Activated B cell treated with CpG ODN at 0.5 μM for 24 hours (primary cell): ENCODE measurements at regions not wholly inside any gene's neighbourhood (a gene's known extent, or its start where the extent isn't known, plus 50 kb on each side); places are given as distances from the start of the nearest gene placed in this dataset.

Experiments used
- ATAC-seq: fragments of 200-7000 bp; cut with Tn5 transposase; one replicate; pipeline ENCODE4 v1.10.0; 2021; ENCODE audit warnings: low read depth, mild to moderate bottlenecking, moderate library complexity
- CTCF ChIA-PET: fragments of 350-600 bp; sonication (Branson Sonifier 250); formaldehyde crosslinking; loops from one replicate; lab custom pipeline; 2021; ENCODE audit warnings: antibody characterized with exemption; lab: Charles Lee
- POLR2A ChIA-PET: fragments of 350-600 bp; sonication (Branson Sonifier 250); formaldehyde crosslinking; loops from one replicate; lab custom pipeline; 2021; ENCODE audit warnings: antibody characterized with exemption; lab: Charles Lee
- DNase-seq: peaks from one replicate; pipeline ENCODE4 v3.0.0; 2022
- H3K27ac Mint-ChIP-seq: one replicate; pipeline ENCODE4 v1.8.0; 2020; ENCODE audit warnings: mixed read lengths
- H3K27me3 Mint-ChIP-seq: one replicate; pipeline ENCODE4 v1.8.0; 2021; ENCODE audit warnings: mixed read lengths
- H3K36me3 Mint-ChIP-seq: one replicate; pipeline ENCODE4 v1.8.0; 2021; ENCODE audit warnings: low read depth, mixed read lengths
- H3K4me1 Mint-ChIP-seq: one replicate; pipeline ENCODE4 v1.8.0; 2021; ENCODE audit warnings: mixed read lengths
- H3K4me3 Mint-ChIP-seq: one replicate; pipeline ENCODE4 v1.8.0; 2020; ENCODE audit warnings: mild to moderate bottlenecking, mixed read lengths
- H3K9me3 Mint-ChIP-seq: one replicate; pipeline ENCODE4 v1.8.0; 2020; ENCODE audit warnings: mixed read lengths
- intact Hi-C: fragments of 100-400 bp; cut with micrococcal nuclease; formaldehyde crosslinking; loops from one replicate; pipeline ENCODE4 v1.15.1; 2024
- TF ChIP-seq, protein P1 (sequence below): fragments of 200-600 bp; IDR thresholded peaks from one replicate; pipeline ENCODE4 v1.8.0; 2022; ENCODE audit warnings: antibody characterized with exemption, mild to moderate bottlenecking

- ChIA-PET POLR2A (no interaction called here), CTCF (no interaction called here)
- Mint-ChIP-seq H3K27me3 (no peaks in the 10 kb centered on the region), H3K4me3 (no peak overlapping the region), H3K9me3 (peaks cover 3% of the 10 kb centered on the region), H3K4me1 (no peaks in the 10 kb centered on the region), H3K27ac (no peak overlapping the region), H3K36me3 (no peaks in the 10 kb centered on the region)
- intact Hi-C loops = no loop called here
- TF ChIP-seq, protein P1, sequence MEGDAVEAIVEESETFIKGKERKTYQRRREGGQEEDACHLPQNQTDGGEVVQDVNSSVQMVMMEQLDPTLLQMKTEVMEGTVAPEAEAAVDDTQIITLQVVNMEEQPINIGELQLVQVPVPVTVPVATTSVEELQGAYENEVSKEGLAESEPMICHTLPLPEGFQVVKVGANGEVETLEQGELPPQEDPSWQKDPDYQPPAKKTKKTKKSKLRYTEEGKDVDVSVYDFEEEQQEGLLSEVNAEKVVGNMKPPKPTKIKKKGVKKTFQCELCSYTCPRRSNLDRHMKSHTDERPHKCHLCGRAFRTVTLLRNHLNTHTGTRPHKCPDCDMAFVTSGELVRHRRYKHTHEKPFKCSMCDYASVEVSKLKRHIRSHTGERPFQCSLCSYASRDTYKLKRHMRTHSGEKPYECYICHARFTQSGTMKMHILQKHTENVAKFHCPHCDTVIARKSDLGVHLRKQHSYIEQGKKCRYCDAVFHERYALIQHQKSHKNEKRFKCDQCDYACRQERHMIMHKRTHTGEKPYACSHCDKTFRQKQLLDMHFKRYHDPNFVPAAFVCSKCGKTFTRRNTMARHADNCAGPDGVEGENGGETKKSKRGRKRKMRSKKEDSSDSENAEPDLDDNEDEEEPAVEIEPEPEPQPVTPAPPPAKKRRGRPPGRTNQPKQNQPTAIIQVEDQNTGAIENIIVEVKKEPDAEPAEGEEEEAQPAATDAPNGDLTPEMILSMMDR = no peak
- no peak for ATAC-seq
- no peak for DNase-seq
Observed at GRCh38 chr1:239250353-239251035, 135.9 kb upstream of the CHRM3 start.

DNA sequence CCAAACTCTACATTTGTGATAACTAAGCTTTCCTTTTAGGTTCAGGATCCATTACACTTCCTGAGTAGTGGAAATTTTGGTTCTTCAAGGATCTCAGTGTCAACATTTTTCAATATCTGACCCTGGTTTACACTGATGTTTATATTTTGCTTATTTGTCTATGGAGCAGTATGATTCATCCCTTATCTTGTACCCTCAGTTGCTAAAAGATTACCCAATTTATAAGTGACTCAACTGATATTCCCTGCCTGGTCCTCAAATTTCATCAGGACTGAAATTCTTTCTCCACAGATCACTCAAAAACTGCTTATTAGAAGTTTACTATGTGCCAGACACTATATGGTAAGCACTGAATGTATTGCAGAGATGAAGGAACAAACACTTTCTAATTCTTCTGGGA is 139.1 kb upstream of the CHRM3 start:
- DNase-seq = no peak

DNA sequence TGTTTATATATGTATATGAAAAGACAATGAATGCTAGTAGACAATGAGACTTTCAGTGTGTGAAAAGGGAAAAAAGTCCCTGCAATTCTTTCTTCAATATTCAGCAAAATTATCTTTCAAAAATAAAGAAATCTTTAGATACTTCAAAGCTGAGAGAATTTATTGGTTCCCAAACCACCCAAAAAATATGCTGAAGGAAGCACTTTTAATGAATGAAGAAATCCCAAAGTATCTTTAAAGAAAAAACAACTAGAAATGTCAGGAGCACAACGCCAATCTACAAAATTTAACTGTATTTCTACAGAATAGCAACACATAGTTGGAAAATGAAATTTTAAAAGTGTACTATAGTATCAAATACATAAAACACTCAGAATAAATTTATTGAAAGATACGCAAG is 142.3 kb upstream of the CHRM3 start:
- TF ChIP-seq, protein P1 = no peak
- Mint-ChIP-seq H3K27ac (no peak overlapping the region), H3K27me3 (no peaks in the 10 kb centered on the region), H3K4me1 (no peaks in the 10 kb centered on the region), H3K9me3 (peaks cover 3% of the 10 kb centered on the region), H3K4me3 (no peak overlapping the region), H3K36me3 (no peaks in the 10 kb centered on the region)
- CTCF ChIA-PET = no interaction called here
- ATAC-seq = no peak
- POLR2A ChIA-PET = no interaction called here
- DNase-seq = no peak
- intact Hi-C loops = no loop called here

More for the DNA sequence above, 139.1 kb upstream of the CHRM3 start:
- ChIA-PET POLR2A (interaction anchor here (0.6 kb wide), 1 partner anchor 104 kb away, joined by 7 read pairs; no protein-coding TSS in a partner anchor), CTCF (no interaction called here)
- Mint-ChIP-seq H3K27me3 (no peaks in the 10 kb centered on the region), H3K36me3 (no peaks in the 10 kb centered on the region), H3K27ac (no peak overlapping the region), H3K4me3 (no peak overlapping the region), H3K4me1 (no peaks in the 10 kb centered on the region), H3K9me3 (peaks cover 3% of the 10 kb centered on the region)
- intact Hi-C loops = no loop called here
- TF ChIP-seq, protein P1 = no peak
- no peak for ATAC-seq

GRCh38 chr1:239243006-239243405 is 143.4 kb upstream of the CHRM3 start:
- CTCF ChIA-PET = no interaction called here
- intact Hi-C loops = no loop called here
- POLR2A ChIA-PET = no interaction called here
- peaks cover 3% of the 10 kb centered on the region for H3K9me3 Mint-ChIP-seq
- DNase-seq (no peak), ATAC-seq (no peak)
- H3K4me3 Mint-ChIP-seq = no peak overlapping the region
- TF ChIP-seq, protein P1 = no peak
- no peak overlapping the region for H3K27ac Mint-ChIP-seq
- no peaks in the 10 kb centered on the region for H3K27me3 Mint-ChIP-seq
- no peaks in the 10 kb centered on the region for H3K4me1 Mint-ChIP-seq
- H3K36me3 Mint-ChIP-seq = no peaks in the 10 kb centered on the region

DNA sequence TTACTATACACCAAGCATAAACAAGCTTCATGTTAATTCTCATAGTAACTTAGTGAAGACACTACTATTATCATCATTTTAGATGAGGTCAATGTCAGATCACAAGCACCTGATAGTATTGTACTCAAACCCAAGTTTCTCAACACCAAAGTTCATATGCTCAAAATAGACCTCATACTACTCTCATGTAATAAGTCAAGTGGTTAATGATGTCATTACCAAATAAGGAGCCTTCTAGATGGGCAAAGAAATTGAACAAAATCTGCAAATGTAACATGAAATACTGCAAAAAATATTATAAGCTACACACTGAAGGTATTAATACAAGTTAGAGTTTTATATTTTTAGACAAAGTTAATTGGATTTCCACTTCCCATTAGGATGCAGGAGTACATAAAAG is 144.0 kb upstream of the CHRM3 start:
- no peak overlapping the region for H3K27ac Mint-ChIP-seq
- no peaks in the 10 kb centered on the region for H3K36me3 Mint-ChIP-seq
- POLR2A ChIA-PET = no interaction called here
- intact Hi-C loops = no loop called here
- TF ChIP-seq, protein P1 = no peak
- H3K4me1 Mint-ChIP-seq = no peaks in the 10 kb centered on the region
- ATAC-seq = no peak
- CTCF ChIA-PET = no interaction called here
- H3K4me3 Mint-ChIP-seq = no peak overlapping the region
- H3K27me3 Mint-ChIP-seq = no peaks in the 10 kb centered on the region
- peaks cover 6% of the 10 kb centered on the region for H3K9me3 Mint-ChIP-seq
- no peak for DNase-seq
